ENCODE measurements at regions not wholly inside any gene's neighbourhood (a gene's known extent, or its start where the extent isn't known, plus 50 kb on each side); places are given as distances from the start of the nearest gene placed in this dataset.

DNA sequence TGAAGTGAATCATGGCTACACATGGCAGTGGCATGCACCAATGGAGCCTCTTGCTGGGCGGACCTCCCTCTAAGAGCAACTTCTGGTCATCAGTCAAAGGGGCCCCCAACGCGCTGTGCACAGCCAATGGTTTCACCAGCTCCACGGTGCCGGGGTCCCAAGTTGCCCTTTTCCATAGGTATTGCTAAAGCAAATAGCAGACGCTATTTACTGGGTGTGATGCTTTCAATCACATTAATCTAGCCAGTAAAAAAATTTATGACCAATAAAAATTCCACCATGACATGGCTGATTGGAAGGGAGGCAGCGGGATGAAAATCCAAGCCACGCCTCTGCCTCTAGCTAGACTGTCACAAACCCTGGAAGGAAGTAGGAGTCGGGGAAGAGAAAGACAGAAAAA, 680.3 kb upstream of the SOX9 start:
- TF ChIP-seq CTCF (conservative IDR thresholded peaks at IDR 0.05; ENCODE audit: low read depth, low read length) (no peak), RAD21 (IDR thresholded peaks at IDR 0.05; ENCODE audit: low read length) (no peak), POLR2A (IDR thresholded peaks at IDR 0.05; ENCODE audit: low read depth, low read length) (no peak), SMC3 (IDR thresholded peaks at IDR 0.05; ENCODE audit: low read depth, low read length) (no peak), CEBPB (IDR thresholded peaks at IDR 0.05; ENCODE audit: low read depth, low read length) (no peak), MXI1 (IDR thresholded peaks at IDR 0.05; ENCODE audit: borderline replicate concordance, low read depth, low read length) (no peak), MAFK (IDR thresholded peaks at IDR 0.05; ENCODE audit: low read depth, low read length) (no peak)

All from IMR-90 (cell line).